ENCODE measurements at regions not wholly inside any gene's neighbourhood (a gene's known extent, or its start where the extent isn't known, plus 50 kb on each side); places are given as distances from the start of the nearest gene placed in this dataset.

DNA sequence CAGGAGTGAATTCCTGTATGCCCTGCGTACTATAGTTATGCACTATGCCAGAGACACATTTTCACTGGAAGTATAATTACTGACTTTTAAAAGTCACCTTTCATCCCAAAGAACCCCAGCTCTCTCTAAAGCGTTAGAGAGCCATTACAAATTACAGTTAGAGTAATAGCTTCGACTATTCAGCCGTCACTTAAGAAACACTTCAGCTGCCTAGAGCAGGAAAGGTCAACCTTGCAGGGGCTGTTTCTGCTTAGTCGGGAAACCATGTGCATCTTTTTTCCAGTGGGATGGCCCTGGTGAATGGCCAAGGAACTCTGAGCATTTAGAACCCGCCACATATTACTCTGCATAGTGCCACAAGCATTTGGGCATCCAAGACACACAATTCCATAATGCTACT is 235.9 kb downstream of the ARRDC4 start:
- TF ChIP-seq EZH2 (IDR thresholded peaks at IDR 0.05; ENCODE audit: insufficient read depth, poor library complexity, severe bottlenecking) (no peak), EZH2phosphoT487 (IDR thresholded peaks at IDR 0.05; ENCODE audit: insufficient read depth, low read depth) (no peak)
